Loucy (cell line): ENCODE measurements at regions not wholly inside any gene's neighbourhood (a gene's known extent, or its start where the extent isn't known, plus 50 kb on each side); places are given as distances from the start of the nearest gene placed in this dataset.

Source experiments
- H2AFZ ChIP-seq: fragments of 200-600 bp; sonication (generic); 2 replicates; pipeline ENCODE4 v1.6.0; 2016; ENCODE audit warnings: antibody characterized with exemption, mild to moderate bottlenecking, low read length, moderate library complexity
- H3F3A ChIP-seq: fragments of 200-600 bp; 2 replicates; pipeline ENCODE4 v1.6.0; 2016; ENCODE audit warnings: antibody characterized with exemption, low read depth, mild to moderate bottlenecking
- H3K27me3 ChIP-seq: fragments of 200-600 bp; sonication (generic); 2 replicates; pipeline ENCODE4 v1.6.1; 2014; ENCODE audit warnings: low read length, mild to moderate bottlenecking; ENCODE audit not compliant: insufficient read depth, poor library complexity, severe bottlenecking
- H3K36me3 ChIP-seq: fragments of 200-600 bp; sonication (generic); 2 replicates; pipeline ENCODE4 v1.6.1; 2016; ENCODE audit warnings: low read length; ENCODE audit not compliant: insufficient read depth
- H3K4me1 ChIP-seq: fragments of 200-600 bp; sonication (generic); 2 replicates; pipeline ENCODE4 v1.5.1; 2014; ENCODE audit warnings: low read length, mild to moderate bottlenecking; ENCODE audit not compliant: insufficient read depth, poor library complexity, severe bottlenecking
- H3K4me2 ChIP-seq: fragments of 200-600 bp; sonication (generic); 2 replicates; pipeline ENCODE4 v1.6.0; 2014; ENCODE audit warnings: antibody characterized with exemption, low read length, low read depth, mild to moderate bottlenecking; ENCODE audit not compliant: poor library complexity, severe bottlenecking
- H3K4me3 ChIP-seq: fragments of 200-600 bp; sonication (generic); 2 replicates; pipeline ENCODE4 v1.5.1; 2014; ENCODE audit warnings: low read length, mild to moderate bottlenecking, mixed read lengths; ENCODE audit not compliant: poor library complexity, severe bottlenecking
- H3K79me2 ChIP-seq: fragments of 200-600 bp; sonication (generic); 2 replicates; pipeline ENCODE4 v1.6.1; 2014; ENCODE audit warnings: low read length; ENCODE audit not compliant: insufficient read depth
- H3K9ac ChIP-seq: fragments of 200-600 bp; sonication (generic); 2 replicates; pipeline ENCODE4 v1.6.0; 2014; ENCODE audit warnings: mild to moderate bottlenecking, low read depth, low read length, moderate library complexity; ENCODE audit not compliant: poor library complexity, severe bottlenecking
- H3K9me2 ChIP-seq: fragments of 200-600 bp; sonication (generic); replicated peaks from 2 replicates; pipeline ENCODE4 v1.6.1; 2016; ENCODE audit warnings: low read depth, low read length, mixed read lengths
- H3K9me3 ChIP-seq: fragments of 200-600 bp; sonication (generic); 2 replicates; pipeline ENCODE4 v1.6.1; 2014; ENCODE audit warnings: mild to moderate bottlenecking, antibody characterized with exemption, low read length, low read depth; ENCODE audit not compliant: insufficient read depth
- H4K20me1 ChIP-seq: fragments of 200-600 bp; sonication (generic); 2 replicates; pipeline ENCODE4 v1.6.0; 2014; ENCODE audit warnings: antibody characterized with exemption, low read length, mild to moderate bottlenecking; ENCODE audit not compliant: insufficient read depth, poor library complexity, severe bottlenecking
- CTCF ChIP-seq: fragments of 200-600 bp; sonication (generic); conservative IDR thresholded peaks from 2 replicates; pipeline ENCODE4 v1.5.1; 2014; ENCODE audit warnings: mild to moderate bottlenecking, antibody characterized with exemption, low read length
- EZH2phosphoT487 ChIP-seq: fragments of 200-600 bp; IDR thresholded peaks from 2 replicates; pipeline ENCODE4 v1.6.1; 2018; ENCODE audit warnings: antibody characterized with exemption, mild to moderate bottlenecking, moderate library complexity, borderline replicate concordance

- H2AFZ ChIP-seq, result no peak overlapping the region
- no peaks in the 10 kb centered on the region for H3K27me3 ChIP-seq
- no peaks in the 10 kb centered on the region for H3F3A ChIP-seq
- no peak overlapping the region for H3K9ac ChIP-seq
- TF ChIP-seq EZH2phosphoT487, result no peak
- TF ChIP-seq CTCF, result no peak
- H3K4me3 ChIP-seq, result no peak overlapping the region
- H3K79me2 ChIP-seq, result no peaks in the 10 kb centered on the region
- no peaks in the 10 kb centered on the region for H4K20me1 ChIP-seq
- no peaks in the 10 kb centered on the region; the same call in 1 of the 2 replicates for H3K9me3 ChIP-seq
- no peaks in the 10 kb centered on the region for H3K36me3 ChIP-seq
- peaks cover 5% of the 10 kb centered on the region for H3K4me1 ChIP-seq
- H3K4me2 ChIP-seq, result no peak overlapping the region
- no peaks in the 10 kb centered on the region for H3K9me2 ChIP-seq
Observed at GRCh38 chr2:122183890-122184289, 428.4 kb downstream of the TSN start.

GRCh38 chr2:122186761-122187222 is 431.3 kb downstream of the TSN start:
- no peaks in the 10 kb centered on the region for H3K36me3 ChIP-seq
- H3K4me1 ChIP-seq, result peaks cover 5% of the 10 kb centered on the region
- H3K27me3 ChIP-seq, result no peaks in the 10 kb centered on the region
- H4K20me1 ChIP-seq, result no peaks in the 10 kb centered on the region
- H3K4me3 ChIP-seq, result no peak overlapping the region
- H3K9me2 ChIP-seq, result no peaks in the 10 kb centered on the region
- H3K9me3 ChIP-seq, result no peaks in the 10 kb centered on the region
- H3K9ac ChIP-seq, result no peak overlapping the region
- no peak overlapping the region for H3K4me2 ChIP-seq
- H3K79me2 ChIP-seq, result no peaks in the 10 kb centered on the region
- H3F3A ChIP-seq, result no peaks in the 10 kb centered on the region
- no peak overlapping the region for H2AFZ ChIP-seq
- no peak for TF ChIP-seq EZH2phosphoT487
- no peak for TF ChIP-seq CTCF

DNA sequence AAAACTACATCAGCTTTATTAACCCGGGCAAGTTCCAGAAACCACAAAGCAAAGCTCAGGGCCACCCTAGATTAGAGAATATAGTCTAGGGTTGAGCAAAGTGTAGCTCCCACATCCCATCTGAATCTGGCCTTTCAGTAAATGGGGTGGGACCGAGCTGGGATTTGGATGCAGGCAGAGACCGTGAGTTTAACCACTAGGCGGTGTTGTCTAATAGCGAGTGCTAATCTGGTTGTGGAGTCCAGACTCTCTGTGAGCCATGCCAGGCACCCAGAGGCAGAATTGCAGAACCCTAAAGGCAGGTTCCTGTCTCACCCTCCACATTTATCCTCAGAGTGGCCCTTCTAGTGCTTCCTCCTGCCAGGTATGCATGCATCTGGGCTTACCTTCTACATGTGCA is 435.9 kb downstream of the TSN start:
- Histone ChIP-seq H3F3A (no peaks in the 10 kb centered on the region), H2AFZ (no peak overlapping the region), H3K4me2 (no peak overlapping the region), H3K4me3 (no peak overlapping the region), H3K4me1 (no peaks in the 10 kb centered on the region), H3K36me3 (no peaks in the 10 kb centered on the region), H3K9me2 (no peaks in the 10 kb centered on the region), H3K79me2 (no peaks in the 10 kb centered on the region), H3K27me3 (no peaks in the 10 kb centered on the region), H3K9ac (no peak overlapping the region), H3K9me3 (no peaks in the 10 kb centered on the region), H4K20me1 (no peaks in the 10 kb centered on the region)
- TF ChIP-seq EZH2phosphoT487 (no peak), CTCF (peak; percentile 59)
